Prostate gland (tissue), 2 donors: ENCODE measurements at regions not wholly inside any gene's neighbourhood (a gene's known extent, or its start where the extent isn't known, plus 50 kb on each side); places are given as distances from the start of the nearest gene placed in this dataset.
A peak's percentile ranks its signal among the peaks of the same experiment; 100 is the strongest.

ENCODE experiments used
- DNase-seq: peaks from one replicate; pipeline ENCODE4 v3.0.0-alpha.2; 2019; ENCODE audit warnings: low spot score
- H3K27ac ChIP-seq, 2 donors: fragments of 200-600 bp; sonication (generic); 2 replicates each; pipeline ENCODE4 v1.5.1; 2017 to 2019
- H3K27me3 ChIP-seq: fragments of 200-600 bp; sonication (generic); replicated peaks from 2 replicates; pipeline ENCODE4 v1.5.1; 2019; ENCODE audit not compliant: insufficient read depth
- H3K36me3 ChIP-seq, 2 donors: fragments of 200-600 bp; sonication (generic); 1 replicate in 1 of 2; 2 replicates in 1 of 2; pipeline versions ENCODE4 v1.5.1 to v1.8.1; 2017 to 2019
- H3K4me1 ChIP-seq: fragments of 200-600 bp; sonication (generic); replicated peaks from 2 replicates; pipeline ENCODE4 v1.5.1; 2019
- H3K4me3 ChIP-seq, 2 donors: fragments of 200-600 bp; sonication (generic); 2 replicates each; pipeline ENCODE4 v1.5.1; 2017 to 2019
- H3K9me3 ChIP-seq: fragments of 200-600 bp; sonication (generic); 2 replicates; pipeline ENCODE4 v1.5.1; 2017
- POLR2A ChIP-seq: fragments of 450-650 bp; IDR thresholded peaks from one replicate; pipeline ENCODE4 v1.6.1; 2016; ENCODE audit warnings: antibody characterized with exemption, mild to moderate bottlenecking
- POLR2AphosphoS5 ChIP-seq: sonication (generic); formaldehyde crosslinking; IDR thresholded peaks from one replicate; pipeline ENCODE4 v1.6.1; 2017; ENCODE audit warnings: antibody characterized with exemption
- WGBS: methylation state at CpG from one replicate; pipeline ENCODE4 v1.1.5; 2018; 5-methylcytosine and 5-hydroxymethylcytosine counted together
- intact Hi-C: fragments of 100-400 bp; cut with DNase I; formaldehyde crosslinking; loops from one replicate; pipeline ENCODE4 v1.14.2; 2022
- TF ChIP-seq, protein P1 (sequence below), 4 experiments: fragments of 200-600 bp in 2 of 4; fragments of 450-650 bp in 2 of 4; sonication (generic) in 2 of 4; IDR thresholded peaks; 1 replicate in 3 of 4; 2 replicates in 1 of 4; pipeline ENCODE4 v1.5.1; 2016 to 2019; ENCODE audit warnings: antibody characterized with exemption in 4 of 4, mild to moderate bottlenecking in 2 of 4, moderate library complexity in 2 of 4

- peaks cover 25% of the 10 kb centered on the region for H3K27me3 ChIP-seq
These were observed 167.7 kb downstream of the ACTL8 start for GRCh38 chr1:17922833-17923232.

GRCh38 chr1:17923666-17924065 lies 168.5 kb downstream of the ACTL8 start:
- DNase-seq = no peak
- no peaks in the 10 kb centered on the region for H3K36me3 ChIP-seq
- intact Hi-C loops = no loop called here
- H3K4me3 ChIP-seq = no peak overlapping the region
- TF ChIP-seq POLR2A (no peak), POLR2AphosphoS5 (no peak)
- TF ChIP-seq, protein P1, sequence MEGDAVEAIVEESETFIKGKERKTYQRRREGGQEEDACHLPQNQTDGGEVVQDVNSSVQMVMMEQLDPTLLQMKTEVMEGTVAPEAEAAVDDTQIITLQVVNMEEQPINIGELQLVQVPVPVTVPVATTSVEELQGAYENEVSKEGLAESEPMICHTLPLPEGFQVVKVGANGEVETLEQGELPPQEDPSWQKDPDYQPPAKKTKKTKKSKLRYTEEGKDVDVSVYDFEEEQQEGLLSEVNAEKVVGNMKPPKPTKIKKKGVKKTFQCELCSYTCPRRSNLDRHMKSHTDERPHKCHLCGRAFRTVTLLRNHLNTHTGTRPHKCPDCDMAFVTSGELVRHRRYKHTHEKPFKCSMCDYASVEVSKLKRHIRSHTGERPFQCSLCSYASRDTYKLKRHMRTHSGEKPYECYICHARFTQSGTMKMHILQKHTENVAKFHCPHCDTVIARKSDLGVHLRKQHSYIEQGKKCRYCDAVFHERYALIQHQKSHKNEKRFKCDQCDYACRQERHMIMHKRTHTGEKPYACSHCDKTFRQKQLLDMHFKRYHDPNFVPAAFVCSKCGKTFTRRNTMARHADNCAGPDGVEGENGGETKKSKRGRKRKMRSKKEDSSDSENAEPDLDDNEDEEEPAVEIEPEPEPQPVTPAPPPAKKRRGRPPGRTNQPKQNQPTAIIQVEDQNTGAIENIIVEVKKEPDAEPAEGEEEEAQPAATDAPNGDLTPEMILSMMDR (IDR thresholded peaks at IDR 0.05) = no peak
- no peaks in the 10 kb centered on the region for H3K4me1 ChIP-seq
- WGBS = 43% methylated on average over 4 of the region's 4 CpGs
- H3K27me3 ChIP-seq = peaks cover 23% of the 10 kb centered on the region
- no peaks in the 10 kb centered on the region for H3K9me3 ChIP-seq
- no peak overlapping the region for H3K27ac ChIP-seq

More at GRCh38 chr1:17922833-17923232, 167.7 kb downstream of the ACTL8 start:
- no peaks in the 10 kb centered on the region for H3K9me3 ChIP-seq
- DNase-seq = no peak
- whole genome bisulfite sequencing = 7% methylated on average over 6 of the region's 6 CpGs
- no peak overlapping the region for H3K4me3 ChIP-seq
- H3K27ac ChIP-seq = no peak overlapping the region
- TF ChIP-seq POLR2AphosphoS5 = no peak
- TF ChIP-seq, protein P1 (IDR thresholded peaks at IDR 0.05) = peak in 1 of 4 experiments; percentile 24
- intact Hi-C loops = no loop called here
- no peaks in the 10 kb centered on the region for H3K4me1 ChIP-seq
- no peaks in the 10 kb centered on the region for H3K36me3 ChIP-seq

DNA sequence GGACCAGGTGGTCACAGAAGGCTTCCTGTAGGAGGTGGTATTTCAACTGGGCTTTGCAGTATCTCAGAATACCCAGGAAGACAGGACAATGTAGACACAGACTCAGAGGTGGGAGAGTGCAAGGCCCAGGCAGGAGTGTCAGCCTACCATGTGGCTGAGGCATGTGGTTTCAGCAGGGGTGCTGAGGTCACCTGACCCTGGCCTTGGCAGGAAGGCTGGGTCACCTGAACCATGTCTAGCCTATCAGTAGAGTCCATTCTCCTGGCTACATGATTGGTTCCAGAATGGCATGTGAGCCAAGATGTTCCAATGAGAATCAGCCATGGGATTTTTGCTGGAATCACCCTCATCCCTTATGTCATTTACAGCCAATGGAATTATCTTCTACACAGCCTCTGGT lies 169.4 kb downstream of the ACTL8 start:
- H3K9me3 ChIP-seq = no peaks in the 10 kb centered on the region
- H3K36me3 ChIP-seq = no peaks in the 10 kb centered on the region
- no peak overlapping the region for H3K4me3 ChIP-seq
- DNase-seq = no peak
- intact Hi-C loops = no loop called here
- TF ChIP-seq POLR2A = no peak
- TF ChIP-seq, protein P1 (IDR thresholded peaks at IDR 0.05) = no peak
- H3K4me1 ChIP-seq = no peaks in the 10 kb centered on the region
- no peak overlapping the region for H3K27ac ChIP-seq
- H3K27me3 ChIP-seq = peaks cover 26% of the 10 kb centered on the region

GRCh38 chr1:17925290-17926237 lies 170.4 kb downstream of the ACTL8 start:
- no peak overlapping the region for H3K4me3 ChIP-seq
- intact Hi-C loops = no loop called here
- H3K9me3 ChIP-seq = no peaks in the 10 kb centered on the region
- H3K36me3 ChIP-seq = no peaks in the 10 kb centered on the region
- DNase-seq = no peak
- no peaks in the 10 kb centered on the region for H3K4me1 ChIP-seq
- TF ChIP-seq, protein P1 (IDR thresholded peaks at IDR 0.05) = no peak
- TF ChIP-seq POLR2A = no peak
- no peak for TF ChIP-seq POLR2AphosphoS5
- 48% methylated on average over 15 of the region's 15 CpGs for WGBS
- peaks cover 22% of the 10 kb centered on the region for H3K27me3 ChIP-seq
- H3K27ac ChIP-seq = no peak overlapping the region

GRCh38 chr1:17926906-17927305 lies 171.8 kb downstream of the ACTL8 start:
- Histone ChIP-seq H3K27ac (no peak overlapping the region), H3K9me3 (no peaks in the 10 kb centered on the region), H3K4me3 (no peak overlapping the region), H3K27me3 (peaks cover 17% of the 10 kb centered on the region), H3K36me3 (no peaks in the 10 kb centered on the region), H3K4me1 (no peaks in the 10 kb centered on the region)
- no peak for TF ChIP-seq POLR2A
- TF ChIP-seq, protein P1 (IDR thresholded peaks at IDR 0.05) = no peak
- TF ChIP-seq POLR2AphosphoS5 = no peak
- WGBS = 89% methylated on average over 4 of the region's 4 CpGs
- DNase-seq = no peak
- intact Hi-C loops = no loop called here
